NCI-H2227 (cell line): ENCODE measurements at regions not wholly inside any gene's neighbourhood (a gene's known extent, or its start where the extent isn't known, plus 50 kb on each side); places are given as distances from the start of the nearest gene placed in this dataset.

Experiments used
- DNase-seq: peaks from one replicate; lab custom pipeline; 2025; ENCODE audit not compliant: unreplicated experiment; lab: John Stamatoyannopoulos, UW

- DNase-seq: no peak
Observed at GRCh38 chr12:64998371-64999147, 122.5 kb downstream of the WIF1 start.

DNA sequence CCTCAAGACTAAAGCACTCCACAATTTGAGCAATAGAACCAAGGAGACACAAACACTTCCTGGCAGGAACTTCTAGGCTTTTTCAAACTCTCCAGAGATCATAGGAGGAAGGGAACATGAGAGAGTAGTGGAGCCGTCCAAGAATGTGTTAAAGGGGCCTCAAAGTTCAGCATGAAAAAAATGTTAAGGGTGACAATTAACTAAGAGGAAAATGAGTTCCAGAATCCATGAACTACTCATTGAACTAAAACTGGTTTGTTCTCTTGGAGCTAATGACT, 122.0 kb downstream of the WIF1 start:
- no peak for DNase-seq
